ENCODE measurements at regions not wholly inside any gene's neighbourhood (a gene's known extent, or its start where the extent isn't known, plus 50 kb on each side); places are given as distances from the start of the nearest gene placed in this dataset.

- intact Hi-C loops (cut with micrococcal nuclease) = no loop called here
- Mint-ChIP-seq H3K4me3 (no peak overlapping the region), H3K36me3 (ENCODE audit: low read depth) (no peaks in the 10 kb centered on the region), H3K27ac (no peak overlapping the region), H3K4me1 (ENCODE audit: low read depth) (no peaks in the 10 kb centered on the region), H3K9me3 (no peaks in the 10 kb centered on the region), H3K27me3 (ENCODE audit: insufficient read depth) (no peaks in the 10 kb centered on the region)
- no peak for DNase-seq (ENCODE audit: low spot score)
These were observed 777.5 kb downstream of the OTOL1 start for GRCh38 chr3:162274070-162274469.

DNA sequence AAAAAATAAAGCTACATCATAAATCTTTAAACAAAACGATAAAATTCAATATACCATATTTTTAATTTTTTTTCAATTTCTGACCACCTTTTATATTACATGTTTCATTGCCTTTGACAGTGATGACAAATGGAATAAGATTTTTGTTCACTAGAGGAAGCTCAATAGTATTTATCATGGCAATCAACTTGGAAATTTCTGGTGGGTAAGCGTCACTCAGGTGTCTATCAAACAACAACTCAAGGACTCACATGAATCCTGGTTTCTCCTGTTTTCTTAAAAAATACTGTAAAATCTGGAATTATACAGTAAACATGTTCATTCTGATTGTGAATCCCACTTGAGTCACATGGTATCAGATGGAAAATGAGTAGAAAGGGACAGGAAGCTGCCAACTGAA lies 782.2 kb downstream of the OTOL1 start:
- DNase-seq (ENCODE audit: low spot score) = no peak
- intact Hi-C loops (cut with micrococcal nuclease) = no loop called here
- Mint-ChIP-seq H3K4me1 (ENCODE audit: low read depth) (no peaks in the 10 kb centered on the region), H3K4me3 (no peak overlapping the region), H3K36me3 (ENCODE audit: low read depth) (no peaks in the 10 kb centered on the region), H3K9me3 (peaks cover 5% of the 10 kb centered on the region), H3K27me3 (ENCODE audit: insufficient read depth) (no peaks in the 10 kb centered on the region), H3K27ac (no peak overlapping the region)

GRCh38 chr3:162285259-162285658 lies 788.7 kb downstream of the OTOL1 start:
- no peaks in the 10 kb centered on the region for H3K36me3 Mint-ChIP-seq (ENCODE audit: low read depth)
- no peaks in the 10 kb centered on the region for H3K4me1 Mint-ChIP-seq (ENCODE audit: low read depth)
- H3K9me3 Mint-ChIP-seq = peaks cover 5% of the 10 kb centered on the region
- intact Hi-C loops (cut with micrococcal nuclease) = no loop called here
- DNase-seq (ENCODE audit: low spot score) = no peak
- no peak overlapping the region for H3K4me3 Mint-ChIP-seq
- no peak overlapping the region for H3K27ac Mint-ChIP-seq
- no peaks in the 10 kb centered on the region for H3K27me3 Mint-ChIP-seq (ENCODE audit: insufficient read depth)

DNA sequence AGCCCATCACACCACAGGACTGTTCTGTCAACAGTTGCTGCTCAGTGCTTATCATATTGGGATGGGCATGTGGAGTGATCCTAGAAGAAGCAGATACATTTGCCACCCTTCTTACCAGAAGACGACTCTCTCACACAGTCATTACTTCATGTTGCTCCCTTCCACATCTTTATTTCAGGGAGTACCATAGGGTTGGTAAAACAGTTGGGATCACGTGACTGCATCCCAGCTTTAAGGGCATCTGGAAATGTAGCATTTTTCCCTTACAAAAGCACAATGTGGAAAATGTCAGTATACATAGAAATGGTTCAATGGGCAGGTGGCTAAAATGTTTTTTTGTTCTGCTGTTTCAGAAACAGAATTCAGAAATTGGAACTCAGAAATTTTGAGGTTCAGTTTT lies 791.0 kb downstream of the OTOL1 start:
- Mint-ChIP-seq H3K27ac (no peak overlapping the region), H3K36me3 (ENCODE audit: low read depth) (no peaks in the 10 kb centered on the region), H3K9me3 (no peaks in the 10 kb centered on the region), H3K27me3 (ENCODE audit: insufficient read depth) (no peaks in the 10 kb centered on the region), H3K4me1 (ENCODE audit: low read depth) (no peaks in the 10 kb centered on the region), H3K4me3 (no peak overlapping the region)
- intact Hi-C loops (cut with micrococcal nuclease) = no loop called here
- no peak for DNase-seq (ENCODE audit: low spot score)

DNA sequence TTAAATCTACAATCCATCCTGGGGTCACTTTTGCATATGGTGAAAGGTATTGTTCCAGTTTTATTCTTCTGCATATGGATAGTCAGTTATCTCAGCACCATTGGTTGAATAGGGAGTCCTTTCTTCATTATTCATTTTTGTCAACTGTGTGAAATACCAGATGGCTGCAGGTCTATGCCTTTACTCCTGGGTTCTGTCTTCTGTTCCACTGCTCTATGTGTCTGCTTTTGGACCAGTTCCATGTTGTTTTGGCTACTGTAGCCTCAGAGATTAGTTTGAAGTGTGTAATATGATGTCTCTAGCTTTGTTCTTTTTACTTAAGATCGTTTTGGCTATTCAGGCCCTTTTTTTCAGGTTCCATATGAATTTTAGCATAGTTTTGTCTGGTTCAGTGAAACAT lies 795.8 kb downstream of the OTOL1 start:
- Mint-ChIP-seq H3K4me3 (no peak overlapping the region), H3K9me3 (no peaks in the 10 kb centered on the region), H3K36me3 (ENCODE audit: low read depth) (no peaks in the 10 kb centered on the region), H3K27ac (no peak overlapping the region), H3K4me1 (ENCODE audit: low read depth) (no peaks in the 10 kb centered on the region), H3K27me3 (ENCODE audit: insufficient read depth) (no peaks in the 10 kb centered on the region)
- no peak for DNase-seq (ENCODE audit: low spot score)
- intact Hi-C loops (cut with micrococcal nuclease) = no loop called here

DNA sequence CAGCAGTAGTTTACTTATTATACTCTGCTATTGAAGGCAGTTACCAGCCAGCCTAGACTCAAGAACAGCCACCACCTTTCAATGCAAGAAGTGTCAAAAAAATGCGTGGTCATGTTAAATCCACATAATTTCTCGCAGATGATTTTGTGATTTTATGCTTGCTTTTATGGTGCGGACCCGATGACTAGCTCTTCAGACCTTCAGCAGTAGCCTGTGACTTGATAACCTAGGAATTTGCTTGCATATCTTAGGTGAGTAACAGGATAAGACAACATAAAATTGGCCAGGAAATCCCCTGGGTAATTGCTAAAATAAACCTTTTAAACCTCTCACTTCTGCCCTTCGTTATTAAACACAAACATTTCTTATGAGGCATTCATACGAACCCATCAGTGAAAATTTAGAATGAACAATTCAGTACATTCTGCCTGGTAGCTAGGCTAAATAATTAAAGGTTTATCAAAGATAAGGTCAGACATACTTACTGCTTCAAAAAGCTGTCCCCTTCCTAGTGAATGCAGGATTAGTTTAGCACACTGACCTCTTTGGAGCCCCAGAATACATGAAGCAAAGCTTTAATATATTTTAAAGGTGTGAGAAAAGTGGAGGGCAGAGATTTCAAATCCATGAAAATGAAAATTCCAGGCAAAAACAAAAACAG lies 798.8 kb downstream of the OTOL1 start:
- H3K27ac Mint-ChIP-seq = no peak overlapping the region
- no peaks in the 10 kb centered on the region for H3K27me3 Mint-ChIP-seq (ENCODE audit: insufficient read depth)
- H3K36me3 Mint-ChIP-seq (ENCODE audit: low read depth) = no peaks in the 10 kb centered on the region
- no peak overlapping the region for H3K4me3 Mint-ChIP-seq
- no peak for DNase-seq (ENCODE audit: low spot score)
- H3K4me1 Mint-ChIP-seq (ENCODE audit: low read depth) = no peaks in the 10 kb centered on the region
- intact Hi-C loops (cut with micrococcal nuclease) = no loop called here
- no peaks in the 10 kb centered on the region for H3K9me3 Mint-ChIP-seq

GRCh38 chr3:162302983-162303624 lies 806.5 kb downstream of the OTOL1 start:
- Mint-ChIP-seq H3K27me3 (ENCODE audit: insufficient read depth) (no peaks in the 10 kb centered on the region), H3K4me3 (no peak overlapping the region), H3K36me3 (ENCODE audit: low read depth) (no peaks in the 10 kb centered on the region), H3K4me1 (ENCODE audit: low read depth) (no peaks in the 10 kb centered on the region), H3K9me3 (no peaks in the 10 kb centered on the region), H3K27ac (no peak overlapping the region)
- intact Hi-C loops (cut with micrococcal nuclease) = no loop called here
- no peak for DNase-seq (ENCODE audit: low spot score)

DNA sequence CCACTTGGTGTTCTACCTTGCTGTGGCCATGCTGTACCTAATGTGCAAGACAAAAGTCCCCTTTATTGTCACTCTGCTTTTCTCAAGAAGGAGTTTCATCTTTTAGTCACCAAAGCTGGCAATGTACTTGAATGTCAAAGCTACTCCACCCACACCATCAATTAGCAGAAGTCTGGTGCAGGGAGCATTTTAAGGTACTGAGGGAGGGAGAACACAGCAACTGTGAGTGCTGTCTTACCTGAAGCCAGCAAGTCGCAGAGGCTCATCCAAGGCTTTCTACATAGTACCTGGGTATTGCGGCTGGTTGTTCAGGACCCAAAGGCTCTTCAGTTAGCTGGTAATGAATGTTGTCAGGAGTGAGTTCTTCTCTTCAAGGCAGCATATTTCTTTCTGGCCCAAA lies 820.4 kb downstream of the OTOL1 start:
- DNase-seq (ENCODE audit: low spot score) = no peak
- Mint-ChIP-seq H3K36me3 (ENCODE audit: low read depth) (no peaks in the 10 kb centered on the region), H3K4me1 (ENCODE audit: low read depth) (no peaks in the 10 kb centered on the region), H3K4me3 (no peak overlapping the region), H3K27ac (no peak overlapping the region), H3K27me3 (ENCODE audit: insufficient read depth) (no peaks in the 10 kb centered on the region), H3K9me3 (peaks cover 13% of the 10 kb centered on the region)
- intact Hi-C loops (cut with micrococcal nuclease) = no loop called here

DNA sequence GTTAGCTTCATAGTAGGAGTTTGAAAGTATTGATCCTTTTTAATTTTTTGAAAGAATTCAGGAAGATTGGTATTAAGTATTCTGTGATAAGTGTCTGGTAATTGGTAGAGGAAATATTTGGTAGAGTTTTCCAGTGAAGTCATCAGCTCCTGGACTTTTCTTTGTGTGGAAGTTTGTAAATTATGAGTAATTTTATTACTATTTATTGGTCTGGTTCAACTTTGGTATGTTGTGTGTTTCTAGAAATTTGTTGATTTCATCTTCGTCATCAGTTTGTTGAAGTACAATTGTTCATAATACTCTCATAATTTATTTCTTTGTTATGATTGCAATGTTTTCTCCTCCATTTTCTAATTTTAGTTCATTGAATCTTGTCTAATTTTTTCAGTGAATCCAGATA lies 832.0 kb downstream of the OTOL1 start:
- no peak overlapping the region for H3K27ac Mint-ChIP-seq
- intact Hi-C loops (cut with micrococcal nuclease) = no loop called here
- peaks cover 22% of the 10 kb centered on the region for H3K9me3 Mint-ChIP-seq
- no peaks in the 10 kb centered on the region for H3K36me3 Mint-ChIP-seq (ENCODE audit: low read depth)
- H3K4me3 Mint-ChIP-seq = no peak overlapping the region
- H3K27me3 Mint-ChIP-seq (ENCODE audit: insufficient read depth) = no peaks in the 10 kb centered on the region
- no peaks in the 10 kb centered on the region for H3K4me1 Mint-ChIP-seq (ENCODE audit: low read depth)
- no peak for DNase-seq (ENCODE audit: low spot score)

DNA sequence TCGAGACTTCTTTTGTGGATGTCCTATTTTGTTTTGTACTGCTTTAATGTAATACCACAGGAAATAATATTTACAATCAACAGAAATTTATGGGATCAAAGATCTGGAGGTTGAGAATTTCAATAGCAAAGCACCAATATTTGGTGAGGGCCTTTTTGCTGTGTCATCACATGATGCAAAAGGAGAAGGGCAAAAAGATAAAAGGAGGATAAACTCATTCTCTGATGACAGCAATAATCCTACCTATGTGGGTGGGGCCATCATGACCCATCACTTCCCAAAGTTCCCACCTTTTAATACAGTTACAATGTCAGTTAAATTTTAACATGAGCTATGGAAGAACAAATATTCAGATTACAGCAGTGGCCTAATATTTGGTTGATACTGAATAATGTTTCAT lies 832.9 kb downstream of the OTOL1 start:
- Mint-ChIP-seq H3K27ac (no peak overlapping the region), H3K4me3 (no peak overlapping the region), H3K36me3 (ENCODE audit: low read depth) (no peaks in the 10 kb centered on the region), H3K9me3 (peaks cover 21% of the 10 kb centered on the region), H3K27me3 (ENCODE audit: insufficient read depth) (no peaks in the 10 kb centered on the region), H3K4me1 (ENCODE audit: low read depth) (no peaks in the 10 kb centered on the region)
- no peak for DNase-seq (ENCODE audit: low spot score)
- intact Hi-C loops (cut with micrococcal nuclease) = no loop called here

DNA sequence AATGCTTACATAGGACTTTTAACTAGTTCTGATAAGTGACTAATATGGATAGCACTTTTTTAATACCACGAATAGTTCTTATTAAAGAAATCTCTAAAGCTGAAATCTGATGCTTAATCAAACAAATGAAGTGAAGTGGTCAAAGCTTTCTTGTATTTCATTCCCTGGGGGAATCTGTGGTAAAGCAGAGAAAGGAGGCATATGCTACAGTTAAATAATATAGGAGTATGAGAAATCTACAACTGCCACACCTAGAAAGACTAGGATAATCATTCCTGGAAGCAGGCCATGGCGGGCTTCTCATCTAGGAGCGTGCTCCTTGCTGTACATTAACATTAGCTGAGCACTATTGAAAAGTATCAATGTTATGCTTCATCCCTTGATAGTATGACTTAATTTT lies 835.7 kb downstream of the OTOL1 start:
- no peak overlapping the region for H3K27ac Mint-ChIP-seq
- H3K27me3 Mint-ChIP-seq (ENCODE audit: insufficient read depth) = no peaks in the 10 kb centered on the region
- intact Hi-C loops (cut with micrococcal nuclease) = no loop called here
- peaks cover 16% of the 10 kb centered on the region for H3K9me3 Mint-ChIP-seq
- H3K4me3 Mint-ChIP-seq = no peak overlapping the region
- H3K4me1 Mint-ChIP-seq (ENCODE audit: low read depth) = no peaks in the 10 kb centered on the region
- no peaks in the 10 kb centered on the region for H3K36me3 Mint-ChIP-seq (ENCODE audit: low read depth)
- DNase-seq (ENCODE audit: low spot score) = no peak

DNA sequence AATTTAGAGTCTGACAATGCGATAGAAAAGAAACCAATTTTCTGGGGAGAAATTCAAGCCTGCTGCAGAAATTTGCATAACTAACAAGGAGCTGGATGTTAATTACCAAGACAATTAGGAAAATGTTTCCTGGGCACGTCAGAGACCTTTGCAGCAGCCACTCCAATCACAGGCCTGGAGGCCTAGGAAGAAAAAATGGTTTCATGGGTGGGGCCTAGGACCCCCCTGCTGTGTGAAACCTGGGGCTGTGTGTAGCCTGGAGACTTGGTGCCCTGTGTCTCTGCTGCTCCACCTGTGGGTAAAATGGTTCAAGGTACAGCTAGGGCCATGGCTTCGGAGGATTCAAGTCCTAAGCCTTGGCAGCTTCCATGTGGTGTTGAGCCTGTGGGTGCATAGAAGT lies 837.9 kb downstream of the OTOL1 start:
- DNase-seq (ENCODE audit: low spot score) = no peak
- no peaks in the 10 kb centered on the region for H3K4me1 Mint-ChIP-seq (ENCODE audit: low read depth)
- no peak overlapping the region for H3K4me3 Mint-ChIP-seq
- intact Hi-C loops (cut with micrococcal nuclease) = no loop called here
- H3K9me3 Mint-ChIP-seq = peaks cover 16% of the 10 kb centered on the region
- H3K27ac Mint-ChIP-seq = no peak overlapping the region
- no peaks in the 10 kb centered on the region for H3K36me3 Mint-ChIP-seq (ENCODE audit: low read depth)
- H3K27me3 Mint-ChIP-seq (ENCODE audit: insufficient read depth) = no peaks in the 10 kb centered on the region

- H3K27ac Mint-ChIP-seq = no peak overlapping the region
- H3K4me3 Mint-ChIP-seq = no peak overlapping the region
- no peaks in the 10 kb centered on the region for H3K36me3 Mint-ChIP-seq (ENCODE audit: low read depth)
- no peaks in the 10 kb centered on the region for H3K4me1 Mint-ChIP-seq (ENCODE audit: low read depth)
- DNase-seq (ENCODE audit: low spot score) = no peak
- intact Hi-C loops (cut with micrococcal nuclease) = no loop called here
- H3K27me3 Mint-ChIP-seq (ENCODE audit: insufficient read depth) = no peaks in the 10 kb centered on the region
- H3K9me3 Mint-ChIP-seq = peaks cover 8% of the 10 kb centered on the region
These were observed 841.0 kb downstream of the OTOL1 start for GRCh38 chr3:162337630-162338029.

DNA sequence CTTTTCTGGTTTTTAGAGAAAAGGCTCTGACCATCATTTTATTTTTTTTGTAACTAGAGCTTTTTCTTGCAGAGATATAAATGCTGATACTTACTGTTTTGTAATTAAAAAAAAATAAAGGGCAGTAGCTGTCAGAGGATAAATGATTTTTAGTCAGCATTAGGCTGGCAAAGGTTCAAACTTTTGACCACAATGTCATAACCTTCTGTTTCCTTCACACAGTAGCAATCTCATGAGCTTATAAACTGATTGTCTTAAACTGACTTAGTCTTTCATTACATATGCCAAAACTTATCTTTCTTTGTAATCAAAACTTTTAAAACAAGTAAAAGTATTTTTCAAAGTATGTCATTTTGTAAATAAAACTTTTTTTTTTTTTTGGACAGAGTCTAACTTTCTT lies 841.9 kb downstream of the OTOL1 start:
- H3K27ac Mint-ChIP-seq = no peak overlapping the region

More for the DNA sequence above, 841.9 kb downstream of the OTOL1 start:
- Mint-ChIP-seq H3K4me3 (no peak overlapping the region), H3K9me3 (peaks cover 4% of the 10 kb centered on the region), H3K27me3 (ENCODE audit: insufficient read depth) (no peaks in the 10 kb centered on the region), H3K4me1 (ENCODE audit: low read depth) (no peaks in the 10 kb centered on the region), H3K36me3 (ENCODE audit: low read depth) (no peaks in the 10 kb centered on the region)
- intact Hi-C loops (cut with micrococcal nuclease) = no loop called here
- DNase-seq (ENCODE audit: low spot score) = no peak

All from activated T-helper 1 cell treated with anti-CD3 and anti-CD28 coated beads, Interleukin-12 subunit alpha, Interleukin-12 subunit beta, Interleukin-2, Interleukin-4 antibody, amounts not matched to agents 30 ng/mL and 10 ng/mL and 1 ng/mL, durations not matched to agents 14 hours and 24 hours and 36 hours (primary cell).